Naive thymus-derived CD8-positive, alpha-beta T cell (primary cell): ENCODE measurements at regions not wholly inside any gene's neighbourhood (a gene's known extent, or its start where the extent isn't known, plus 50 kb on each side); places are given as distances from the start of the nearest gene placed in this dataset.

Experiments used
- ATAC-seq, 2 donors: fragments of 150-1000 bp; cut with Tn5 transposase in 1 of 2; sonication (Bioruptor Pico), chemical (Tn5 transposase) in 1 of 2; 1 replicate in 1 of 2; 2 replicates in 1 of 2; pipeline ENCODE4 v1.10.0; 2021; ENCODE audit warnings: mild to moderate bottlenecking in 2 of 2, moderate library complexity in 2 of 2
- POLR2A ChIA-PET: fragments of 350-600 bp; sonication (Branson Sonifier 250); formaldehyde crosslinking; loops from one replicate; lab custom pipeline; 2021; ENCODE audit warnings: antibody characterized with exemption; lab: Charles Lee
- DNase-seq, 10 donors: peaks; one replicate each; pipeline versions ENCODE4 v3.0.0 to v3.0.0-alpha.2; 2020 to 2022
- H3K27ac Mint-ChIP-seq, 10 donors: one replicate each; pipeline ENCODE4 v1.8.0; 2020 to 2022; ENCODE audit warnings: mild to moderate bottlenecking in 10 of 10, mixed read lengths in 10 of 10, moderate library complexity in 4 of 10, inconsistent platforms in 1 of 10
- H3K27me3 Mint-ChIP-seq, 5 donors: one replicate each; pipeline ENCODE4 v1.8.0; 2021 to 2022; ENCODE audit warnings: mixed read lengths in 5 of 5
- H3K36me3 Mint-ChIP-seq, 3 donors: one replicate each; pipeline ENCODE4 v1.8.0; 2020 to 2022; ENCODE audit warnings: mixed read lengths in 3 of 3, mild to moderate bottlenecking in 2 of 3, inconsistent platforms in 1 of 3
- H3K4me1 Mint-ChIP-seq, 4 donors: one replicate each; pipeline ENCODE4 v1.8.0; 2021 to 2022; ENCODE audit warnings: mixed read lengths in 4 of 4
- H3K4me3 Mint-ChIP-seq, 10 donors: one replicate each; pipeline ENCODE4 v1.8.0; 2020 to 2022; ENCODE audit warnings: mild to moderate bottlenecking in 10 of 10, mixed read lengths in 10 of 10, moderate library complexity in 6 of 10, inconsistent platforms in 1 of 10
- H3K9me3 Mint-ChIP-seq, 9 donors: one replicate each; pipeline ENCODE4 v1.8.0; 2020 to 2022; ENCODE audit warnings: mixed read lengths in 9 of 9, mild to moderate bottlenecking in 3 of 9, inconsistent platforms in 1 of 9, moderate library complexity in 1 of 9

GRCh38 chr4:54908763-54909162 lies 216.6 kb downstream of the KDR start:
- ATAC-seq, result no peak
- POLR2A ChIA-PET, result no interaction called here
- peaks cover 0 to 23% (median 9%) of the 10 kb centered on the region in 9 donors for H3K9me3 Mint-ChIP-seq
- peaks cover 0 to 13% (median 0%) of the 10 kb centered on the region in 3 donors for H3K36me3 Mint-ChIP-seq
- no peak overlapping the region for H3K27ac Mint-ChIP-seq
- H3K27me3 Mint-ChIP-seq, result no peaks in the 10 kb centered on the region
- H3K4me1 Mint-ChIP-seq, result peaks cover 0 to 11% (median 4%) of the 10 kb centered on the region in 4 donors
- no peak for DNase-seq
- no peak overlapping the region for H3K4me3 Mint-ChIP-seq

GRCh38 chr4:54904953-54905352 lies 220.4 kb downstream of the KDR start:
- H3K36me3 Mint-ChIP-seq, result peaks cover 0 to 13% (median 0%) of the 10 kb centered on the region in 3 donors
- POLR2A ChIA-PET, result no interaction called here
- peaks cover 0 to 6% (median 0%) of the 10 kb centered on the region in 5 donors for H3K27me3 Mint-ChIP-seq
- no peak for DNase-seq
- no peak overlapping the region for H3K4me3 Mint-ChIP-seq
- no peak overlapping the region for H3K27ac Mint-ChIP-seq
- peaks cover 0 to 7% (median 2%) of the 10 kb centered on the region in 4 donors for H3K4me1 Mint-ChIP-seq
- H3K9me3 Mint-ChIP-seq, result peaks cover 0 to 23% (median 9%) of the 10 kb centered on the region in 9 donors
- ATAC-seq, result no peak

- Mint-ChIP-seq H3K4me1 (peaks cover 0 to 6% (median 0%) of the 10 kb centered on the region in 4 donors), H3K9me3 (peaks cover 0 to 23% (median 9%) of the 10 kb centered on the region in 9 donors), H3K27ac (peak overlapping the region in 1 of 10 donors; percentile 7), H3K36me3 (peaks cover 0 to 13% (median 0%) of the 10 kb centered on the region in 3 donors), H3K27me3 (peaks cover 0 to 6% (median 2%) of the 10 kb centered on the region in 5 donors), H3K4me3 (no peak overlapping the region)
- no peak for DNase-seq
- ATAC-seq, result no peak
- POLR2A ChIA-PET, result no interaction called here
These were observed 222.4 kb downstream of the KDR start for GRCh38 chr4:54902976-54903375.

- Mint-ChIP-seq H3K36me3 (peaks cover 0 to 13% (median 0%) of the 10 kb centered on the region in 3 donors), H3K27ac (no peak overlapping the region), H3K4me1 (peaks cover 0 to 6% (median 0%) of the 10 kb centered on the region in 4 donors), H3K9me3 (peaks cover 0 to 19% (median 4%) of the 10 kb centered on the region in 9 donors), H3K27me3 (peaks cover 0 to 6% (median 2%) of the 10 kb centered on the region in 5 donors), H3K4me3 (no peak overlapping the region)
- ATAC-seq (no peak), DNase-seq (no peak)
- POLR2A ChIA-PET, result no interaction called here
These were observed 223.1 kb downstream of the KDR start for GRCh38 chr4:54902271-54902670.

- Mint-ChIP-seq H3K27ac (no peak overlapping the region), H3K4me1 (peaks cover 0 to 6% (median 0%) of the 10 kb centered on the region in 4 donors), H3K27me3 (peaks cover 0 to 6% (median 2%) of the 10 kb centered on the region in 5 donors), H3K36me3 (peaks cover 0 to 11% (median 0%) of the 10 kb centered on the region in 3 donors), H3K9me3 (peaks cover 0 to 9% (median 3%) of the 10 kb centered on the region in 9 donors), H3K4me3 (no peak overlapping the region)
- POLR2A ChIA-PET, result no interaction called here
- ATAC-seq (no peak), DNase-seq (no peak)
These were observed 224.2 kb downstream of the KDR start for GRCh38 chr4:54901202-54901601.

- Mint-ChIP-seq H3K27me3 (peaks cover 0 to 7% (median 2%) of the 10 kb centered on the region in 5 donors), H3K4me1 (peaks cover 0 to 6% (median 0%) of the 10 kb centered on the region in 4 donors), H3K9me3 (peaks cover 0 to 6% (median 0%) of the 10 kb centered on the region in 9 donors), H3K36me3 (no peaks in the 10 kb centered on the region), H3K4me3 (no peak overlapping the region), H3K27ac (no peak overlapping the region)
- POLR2A ChIA-PET, result no interaction called here
- no peak for DNase-seq
- ATAC-seq, result no peak
These were observed 226.6 kb downstream of the KDR start for GRCh38 chr4:54898656-54899340.

- ATAC-seq, result no peak
- DNase-seq, result no peak
- peaks cover 0 to 6% (median 0%) of the 10 kb centered on the region in 9 donors for H3K9me3 Mint-ChIP-seq
- no peaks in the 10 kb centered on the region for H3K36me3 Mint-ChIP-seq
- H3K4me1 Mint-ChIP-seq, result peaks cover 0 to 6% (median 0%) of the 10 kb centered on the region in 4 donors
- peaks cover 0 to 7% (median 2%) of the 10 kb centered on the region in 5 donors for H3K27me3 Mint-ChIP-seq
- H3K4me3 Mint-ChIP-seq, result no peak overlapping the region
- H3K27ac Mint-ChIP-seq, result no peak overlapping the region
- POLR2A ChIA-PET, result no interaction called here
These were observed 227.3 kb downstream of the KDR start for GRCh38 chr4:54898056-54898562.

GRCh38 chr4:54897590-54897989 lies 227.8 kb downstream of the KDR start:
- Mint-ChIP-seq H3K4me3 (no peak overlapping the region), H3K9me3 (peaks cover 0 to 6% (median 0%) of the 10 kb centered on the region in 9 donors), H3K27me3 (peaks cover 0 to 7% (median 2%) of the 10 kb centered on the region in 5 donors), H3K36me3 (no peaks in the 10 kb centered on the region), H3K4me1 (peaks cover 0 to 8% (median 0%) of the 10 kb centered on the region in 4 donors), H3K27ac (no peak overlapping the region)
- DNase-seq (no peak), ATAC-seq (no peak)
- POLR2A ChIA-PET, result no interaction called here

- no peak for ATAC-seq
- Mint-ChIP-seq H3K36me3 (no peaks in the 10 kb centered on the region), H3K9me3 (no peaks in the 10 kb centered on the region), H3K4me3 (no peak overlapping the region), H3K4me1 (no peaks in the 10 kb centered on the region), H3K27me3 (no peaks in the 10 kb centered on the region), H3K27ac (no peak overlapping the region)
- DNase-seq, result no peak
- POLR2A ChIA-PET, result no interaction called here
These were observed 224.9 kb downstream of the KIT start for GRCh38 chr4:54882616-54883015.

- peaks cover 0 to 5% (median 0%) of the 10 kb centered on the region in 5 donors for H3K27me3 Mint-ChIP-seq
- H3K27ac Mint-ChIP-seq, result no peak overlapping the region
- DNase-seq (no peak), ATAC-seq (no peak)
- no peaks in the 10 kb centered on the region for H3K36me3 Mint-ChIP-seq
- H3K4me3 Mint-ChIP-seq, result no peak overlapping the region
- peaks cover 0 to 2% (median 0%) of the 10 kb centered on the region in 4 donors for H3K4me1 Mint-ChIP-seq
- POLR2A ChIA-PET, result no interaction called here
- H3K9me3 Mint-ChIP-seq, result peaks cover 0 to 2% (median 0%) of the 10 kb centered on the region in 9 donors
These were observed 221.8 kb downstream of the KIT start for GRCh38 chr4:54879576-54879975.

GRCh38 chr4:54877006-54877405 lies 219.2 kb downstream of the KIT start:
- POLR2A ChIA-PET, result interaction anchor here (0.7 kb wide), 1 partner anchor 45 kb away, joined by 3 read pairs; no protein-coding TSS in a partner anchor
- Mint-ChIP-seq H3K27ac (peak overlapping the region in 1 of 10 donors; percentile 27), H3K4me1 (peaks cover 0 to 2% (median 0%) of the 10 kb centered on the region in 4 donors), H3K27me3 (peaks cover 0 to 9% (median 0%) of the 10 kb centered on the region in 5 donors), H3K9me3 (peaks cover 0 to 2% (median 0%) of the 10 kb centered on the region in 9 donors), H3K4me3 (no peak overlapping the region), H3K36me3 (no peaks in the 10 kb centered on the region)
- ATAC-seq (no peak), DNase-seq (no peak)

- H3K27me3 Mint-ChIP-seq, result peaks cover 0 to 9% (median 0%) of the 10 kb centered on the region in 5 donors
- H3K4me1 Mint-ChIP-seq, result peaks cover 0 to 2% (median 0%) of the 10 kb centered on the region in 4 donors
- POLR2A ChIA-PET, result no interaction called here
- ATAC-seq (no peak), DNase-seq (no peak)
- H3K9me3 Mint-ChIP-seq, result peaks cover 0 to 4% (median 0%) of the 10 kb centered on the region in 9 donors
- no peaks in the 10 kb centered on the region for H3K36me3 Mint-ChIP-seq
- H3K4me3 Mint-ChIP-seq, result no peak overlapping the region
- no peak overlapping the region for H3K27ac Mint-ChIP-seq
These were observed 214.5 kb downstream of the KIT start for GRCh38 chr4:54872261-54872660.

- no peak overlapping the region for H3K4me3 Mint-ChIP-seq
- H3K27ac Mint-ChIP-seq, result no peak overlapping the region
- H3K36me3 Mint-ChIP-seq, result no peaks in the 10 kb centered on the region
- peaks cover 0 to 4% (median 0%) of the 10 kb centered on the region in 5 donors for H3K27me3 Mint-ChIP-seq
- ATAC-seq (no peak), DNase-seq (no peak)
- POLR2A ChIA-PET, result no interaction called here
- H3K4me1 Mint-ChIP-seq, result no peaks in the 10 kb centered on the region
- H3K9me3 Mint-ChIP-seq, result no peaks in the 10 kb centered on the region
These were observed 206.0 kb downstream of the KIT start for GRCh38 chr4:54863571-54864255.
